IPS DF 6.9 (cell line): ENCODE measurements at regions not wholly inside any gene's neighbourhood (a gene's known extent, or its start where the extent isn't known, plus 50 kb on each side); places are given as distances from the start of the nearest gene placed in this dataset.

Source experiments
- DNase-seq: peaks from one replicate; pipeline ENCODE4 v3.0.0-alpha.2; 2013; ENCODE audit warnings: low read depth, low spot score
- H3K27ac ChIP-seq: one replicate; pipeline ENCODE4 v1.5.1; 2013; ENCODE audit warnings: low read length, control low read depth
- H3K27me3 ChIP-seq: 2 replicates; pipeline ENCODE4 v1.6.1; 2013; ENCODE audit warnings: mild to moderate bottlenecking, low read length; ENCODE audit not compliant: control insufficient read depth, insufficient read depth
- H3K36me3 ChIP-seq: 2 replicates; pipeline ENCODE4 v1.6.1; 2013; ENCODE audit warnings: low read length; ENCODE audit not compliant: control insufficient read depth, insufficient read depth
- H3K4me1 ChIP-seq: 2 replicates; pipeline ENCODE4 v1.6.1; 2013; ENCODE audit warnings: low read length; ENCODE audit not compliant: control insufficient read depth, insufficient read depth
- H3K4me3 ChIP-seq: 2 replicates; pipeline ENCODE4 v1.5.1; 2013; ENCODE audit warnings: mild to moderate bottlenecking, low read length
- H3K9me3 ChIP-seq: 2 replicates; pipeline ENCODE4 v1.6.1; 2013; ENCODE audit warnings: low read length, inconsistent platforms; ENCODE audit not compliant: control insufficient read depth, insufficient read depth
- WGBS: extraction: QIAGEN DNeasy Blood & Tissue Kit; methylation state at CpG from one replicate; pipeline ENCODE4 v1.1.7; 2013; ENCODE audit warnings: mixed read lengths, missing lambda C conversion rate; ENCODE audit not compliant: insufficient read length, insufficient coverage; 5-methylcytosine and 5-hydroxymethylcytosine counted together

GRCh38 chr3:64971602-64972001, 283.8 kb upstream of the ADAMTS9 start:
- H3K27ac ChIP-seq, result no peak overlapping the region
- no peaks in the 10 kb centered on the region for H3K4me1 ChIP-seq
- H3K9me3 ChIP-seq, result no peaks in the 10 kb centered on the region
- no CpG with 5 or more reads among the region's 1 CpG for WGBS
- H3K4me3 ChIP-seq, result no peak overlapping the region
- H3K36me3 ChIP-seq, result no peaks in the 10 kb centered on the region
- no peaks in the 10 kb centered on the region for H3K27me3 ChIP-seq
- no peak for DNase-seq

GRCh38 chr3:64970634-64971033, 282.8 kb upstream of the ADAMTS9 start:
- no peaks in the 10 kb centered on the region for H3K36me3 ChIP-seq
- H3K27ac ChIP-seq, result no peak overlapping the region
- no peaks in the 10 kb centered on the region for H3K9me3 ChIP-seq
- DNase-seq, result no peak
- no peak overlapping the region for H3K4me3 ChIP-seq
- H3K4me1 ChIP-seq, result no peaks in the 10 kb centered on the region
- WGBS, result no CpG with 5 or more reads among the region's 3 CpGs
- no peaks in the 10 kb centered on the region for H3K27me3 ChIP-seq

GRCh38 chr3:64961301-64961700, 273.5 kb upstream of the ADAMTS9 start:
- Histone ChIP-seq H3K9me3 (no peaks in the 10 kb centered on the region), H3K27me3 (no peaks in the 10 kb centered on the region)
- DNase-seq, result no peak

GRCh38 chr3:64958199-64958843, 270.5 kb upstream of the ADAMTS9 start:
- DNase-seq, result no peak
- whole genome bisulfite sequencing, result no CpG with 5 or more reads among the region's 3 CpGs
- no peaks in the 10 kb centered on the region for H3K27me3 ChIP-seq
- H3K36me3 ChIP-seq, result no peaks in the 10 kb centered on the region
- no peaks in the 10 kb centered on the region for H3K4me1 ChIP-seq
- H3K9me3 ChIP-seq, result no peaks in the 10 kb centered on the region
- H3K4me3 ChIP-seq, result no peak overlapping the region
- no peak overlapping the region for H3K27ac ChIP-seq

More at GRCh38 chr3:64961301-64961700, 273.5 kb upstream of the ADAMTS9 start:
- no peaks in the 10 kb centered on the region for H3K4me1 ChIP-seq
- no peaks in the 10 kb centered on the region for H3K36me3 ChIP-seq
- H3K4me3 ChIP-seq, result no peak overlapping the region
- no peak overlapping the region for H3K27ac ChIP-seq

- H3K4me3 ChIP-seq, result no peak overlapping the region
- no peaks in the 10 kb centered on the region for H3K27me3 ChIP-seq
- DNase-seq, result no peak
- no peaks in the 10 kb centered on the region for H3K4me1 ChIP-seq
- no peaks in the 10 kb centered on the region for H3K9me3 ChIP-seq
- no CpG with 5 or more reads among the region's 6 CpGs for WGBS
- no peaks in the 10 kb centered on the region for H3K36me3 ChIP-seq
- H3K27ac ChIP-seq, result no peak overlapping the region
These were observed 269.8 kb upstream of the ADAMTS9 start for GRCh38 chr3:64957408-64958198.

GRCh38 chr3:64956711-64957325, 269.0 kb upstream of the ADAMTS9 start:
- Histone ChIP-seq H3K4me3 (no peak overlapping the region), H3K36me3 (no peaks in the 10 kb centered on the region), H3K9me3 (no peaks in the 10 kb centered on the region), H3K27ac (no peak overlapping the region), H3K4me1 (no peaks in the 10 kb centered on the region), H3K27me3 (no peaks in the 10 kb centered on the region)
- DNase-seq, result no peak
- WGBS, result no CpG with 5 or more reads among the region's 10 CpGs

- WGBS, result no CpG with 5 or more reads among the region's 4 CpGs
- no peaks in the 10 kb centered on the region for H3K4me1 ChIP-seq
- no peak overlapping the region for H3K4me3 ChIP-seq
- no peaks in the 10 kb centered on the region for H3K36me3 ChIP-seq
- no peaks in the 10 kb centered on the region for H3K27me3 ChIP-seq
- DNase-seq, result no peak
- H3K9me3 ChIP-seq, result no peaks in the 10 kb centered on the region
- no peak overlapping the region for H3K27ac ChIP-seq
These were observed 267.3 kb upstream of the ADAMTS9 start for GRCh38 chr3:64954995-64955636.

- no peaks in the 10 kb centered on the region for H3K36me3 ChIP-seq
- peaks cover 2% of the 10 kb centered on the region; the same call in 1 of the 2 replicates for H3K4me1 ChIP-seq
- no peaks in the 10 kb centered on the region for H3K27me3 ChIP-seq
- peak; percentile 20 for DNase-seq
- whole genome bisulfite sequencing, result no CpG with 5 or more reads among the region's 6 CpGs
- H3K9me3 ChIP-seq, result no peaks in the 10 kb centered on the region
- H3K27ac ChIP-seq, result no peak overlapping the region
- no peak overlapping the region for H3K4me3 ChIP-seq
These were observed 257.4 kb upstream of the ADAMTS9 start for GRCh38 chr3:64945171-64945729.

- no peak for DNase-seq
- Histone ChIP-seq H3K9me3 (no peaks in the 10 kb centered on the region), H3K27ac (no peak overlapping the region), H3K4me1 (peaks cover 2% of the 10 kb centered on the region; the same call in 1 of the 2 replicates), H3K36me3 (no peaks in the 10 kb centered on the region), H3K4me3 (no peak overlapping the region), H3K27me3 (no peaks in the 10 kb centered on the region)
- WGBS, result no CpG with 5 or more reads among the region's 4 CpGs
These were observed 256.1 kb upstream of the ADAMTS9 start for GRCh38 chr3:64943866-64944265.
